HepG2 (cell line): ENCODE measurements at regions not wholly inside any gene's neighbourhood (a gene's known extent, or its start where the extent isn't known, plus 50 kb on each side); places are given as distances from the start of the nearest gene placed in this dataset.

ENCODE experiments used
- ATAC-seq: fragments of 200-7000 bp; cut with Tn5 transposase; 3 replicates; pipeline ENCODE4 v1.9.1; 2020; ENCODE audit warnings: mild to moderate bottlenecking, moderate library complexity
- BruUV-seq: library from RNA; stranded (reverse); fragments of 400-500 nt; replicated peaks from 2 replicates; lab custom pipeline; 2021; lab: Mats Ljungman, UMichigan
- CTCF ChIA-PET: fragments of 300-600 bp; formaldehyde crosslinking; extraction: SDS; loops from one replicate; lab custom pipeline; 2021; ENCODE audit warnings: low total read pairs, inconsistent platforms, low intra/inter-chr PET ratio; lab: Yijun Ruan, JAX
- POLR2A ChIA-PET: fragments of 350-600 bp; sonication (Branson Sonifier 250); formaldehyde crosslinking; loops from one replicate; lab custom pipeline; 2020; ENCODE audit warnings: antibody characterized with exemption, inconsistent platforms; lab: Yijun Ruan, JAX
- DNase-seq: peaks from one replicate; pipeline ENCODE4 v3.0.0-alpha.2; 2015; ENCODE audit warnings: low spot score
- FAIRE-seq: peaks from 3 replicates; lab custom pipeline; 2011; peaks lifted over from hg19 to GRCh38; lab: Jason Lieb, UNC
- H2AFZ ChIP-seq: one replicate; pipeline ENCODE4 v1.6.1; 2011; ENCODE audit warnings: low read length, inconsistent platforms
- H3K27ac ChIP-seq: fragments of 300-600 bp; 3 replicates; pipeline ENCODE4 v1.8.0; 2011; ENCODE audit warnings: mixed run types, mild to moderate bottlenecking, mixed read lengths, low read length, inconsistent platforms; ENCODE audit not compliant: insufficient read depth; ENCODE audit errors: extremely low read length
- H3K27me3 ChIP-seq, 2 experiments: fragments of 200-600 bp in 1 of 2; 2 replicates in 1 of 2; 3 replicates in 1 of 2; pipeline versions ENCODE4 v1.6.0 to v1.8.0; 2011; ENCODE audit warnings: low read length in 2 of 2, mild to moderate bottlenecking in 2 of 2, moderate library complexity in 2 of 2, inconsistent platforms in 1 of 2; ENCODE audit not compliant: insufficient read depth in 2 of 2, control insufficient read depth in 1 of 2
- H3K36me3 ChIP-seq, 2 experiments: fragments of 200-600 bp in 1 of 2; replicated peaks in 1 of 2; 2 replicates in 1 of 2; 3 replicates in 1 of 2; pipeline versions ENCODE4 v1.5.1 to v1.8.0; 2011; ENCODE audit warnings: low read length in 2 of 2, inconsistent platforms in 1 of 2; ENCODE audit not compliant: insufficient read depth in 2 of 2, control insufficient read depth in 1 of 2
- H3K4me1 ChIP-seq: 2 replicates; pipeline ENCODE4 v1.5.1; 2012; ENCODE audit warnings: low read length, inconsistent platforms; ENCODE audit not compliant: insufficient read depth
- H3K4me2 ChIP-seq: 2 replicates; pipeline ENCODE4 v1.6.0; 2011; ENCODE audit warnings: low read depth, low read length, inconsistent platforms
- H3K4me3 ChIP-seq, 3 experiments: fragments of 200-600 bp in 1 of 3; sonication (generic), shearing (Covaris generic) in 1 of 3; replicated peaks in 1 of 3; 2 replicates each; pipeline ENCODE4 v1.5.1; 2011 to 2016; ENCODE audit warnings: low read length in 3 of 3, inconsistent platforms in 2 of 3, low read depth in 2 of 3, mild to moderate bottlenecking in 2 of 3, control low read depth in 1 of 3, mixed read lengths in 1 of 3; ENCODE audit not compliant: insufficient read depth in 1 of 3
- H3K79me2 ChIP-seq: one replicate; pipeline ENCODE4 v1.6.1; 2011; ENCODE audit warnings: low read length, inconsistent platforms; ENCODE audit not compliant: insufficient read depth
- H3K9ac ChIP-seq: 2 replicates; pipeline ENCODE4 v1.6.0; 2011; ENCODE audit warnings: mild to moderate bottlenecking, low read depth, low read length, inconsistent platforms; ENCODE audit not compliant: insufficient read depth
- H3K9me3 ChIP-seq: 2 replicates; pipeline ENCODE4 v1.5.1; 2012; ENCODE audit warnings: mild to moderate bottlenecking, low read length
- H4K20me1 ChIP-seq: 2 replicates; pipeline ENCODE4 v1.6.0; 2011; ENCODE audit warnings: inconsistent platforms, mild to moderate bottlenecking, low read length, moderate library complexity; ENCODE audit not compliant: insufficient read depth
- ARNT ChIP-seq: fragments of 450-650 bp; IDR thresholded peaks from 2 replicates; pipeline ENCODE4 v1.6.1; 2017
- CBFB ChIP-seq: sonication (generic); formaldehyde crosslinking; IDR thresholded peaks from 2 replicates; pipeline ENCODE4 v1.4.0; 2020; ENCODE audit warnings: missing genetic modification reagents
- DMAP1 ChIP-seq: IDR thresholded peaks from 2 replicates; pipeline ENCODE4 v1.6.1; 2016
- DR1 ChIP-seq: sonication (generic); formaldehyde crosslinking; IDR thresholded peaks from 2 replicates; pipeline ENCODE4 v1.8.0; 2021; ENCODE audit warnings: mild to moderate bottlenecking, missing genetic modification reagents, inconsistent platforms
- HNRNPH1 ChIP-seq: fragments of 200-400 bp; formaldehyde crosslinking; optimal IDR thresholded peaks from 2 replicates; pipeline ENCODE3; 2017; ENCODE audit warnings: mild to moderate bottlenecking, low read depth, low read length
- KMT2A ChIP-seq: sonication (generic); formaldehyde crosslinking; IDR thresholded peaks from 2 replicates; pipeline ENCODE4 v1.4.0; 2020; ENCODE audit warnings: missing genetic modification reagents
- MAFK ChIP-seq, 2 experiments: IDR thresholded peaks in 1 of 2; conservative IDR thresholded peaks in 1 of 2; 2 replicates each; pipeline ENCODE4 v1.6.1; 2011; ENCODE audit warnings: improper control_type of control experiment in 2 of 2, low read length in 2 of 2
- SPEN ChIP-seq: sonication (generic); formaldehyde crosslinking; IDR thresholded peaks from 2 replicates; pipeline ENCODE4 v1.5.1; 2020; ENCODE audit warnings: low read depth, mild to moderate bottlenecking, missing genetic modification reagents
- ZBTB46 ChIP-seq: sonication (generic); formaldehyde crosslinking; IDR thresholded peaks from 2 replicates; pipeline ENCODE4 v1.4.0; 2020; ENCODE audit warnings: mild to moderate bottlenecking, missing genetic modification reagents, borderline replicate concordance
- ZNF816 ChIP-seq: sonication (generic); formaldehyde crosslinking; IDR thresholded peaks from 2 replicates; pipeline ENCODE4 v1.8.0; 2022; ENCODE audit warnings: missing genetic modification reagents, mild to moderate bottlenecking, borderline replicate concordance
- ZSCAN31 ChIP-seq: sonication (generic); formaldehyde crosslinking; IDR thresholded peaks from 2 replicates; pipeline ENCODE4 v1.5.0; 2020; ENCODE audit warnings: low read depth, mild to moderate bottlenecking, missing genetic modification reagents
- WGBS: methylation state at CpG from one replicate; pipeline ENCODE4 v1.1.6; 2017; ENCODE audit warnings: low lambda C conversion rate; 5-methylcytosine and 5-hydroxymethylcytosine counted together
- in situ Hi-C: cut with HindIII; loops from 2 replicates; pipeline ENCODE4 v1.10.0; 2017; ENCODE audit warnings: low pct_unique_long_range_greater_than_20kb; ENCODE audit not compliant: extremely low pct_ligation_motif_present
- intact Hi-C: fragments of 100-400 bp; cut with micrococcal nuclease; formaldehyde crosslinking; loops from one replicate; pipeline ENCODE4 v1.10.0; 2022; ENCODE audit not compliant: unreplicated experiment
- TF ChIP-seq, protein P1 (sequence below): sonication (generic); formaldehyde crosslinking; IDR thresholded peaks from 2 replicates; pipeline ENCODE4 v1.4.0; 2020; ENCODE audit warnings: mild to moderate bottlenecking, missing genetic modification reagents
- TF ChIP-seq, protein P2 (sequence below): sonication (generic); formaldehyde crosslinking; IDR thresholded peaks from 2 replicates; pipeline ENCODE4 v1.8.1; 2022; ENCODE audit warnings: low read depth, mild to moderate bottlenecking, missing genetic modification reagents

DNA sequence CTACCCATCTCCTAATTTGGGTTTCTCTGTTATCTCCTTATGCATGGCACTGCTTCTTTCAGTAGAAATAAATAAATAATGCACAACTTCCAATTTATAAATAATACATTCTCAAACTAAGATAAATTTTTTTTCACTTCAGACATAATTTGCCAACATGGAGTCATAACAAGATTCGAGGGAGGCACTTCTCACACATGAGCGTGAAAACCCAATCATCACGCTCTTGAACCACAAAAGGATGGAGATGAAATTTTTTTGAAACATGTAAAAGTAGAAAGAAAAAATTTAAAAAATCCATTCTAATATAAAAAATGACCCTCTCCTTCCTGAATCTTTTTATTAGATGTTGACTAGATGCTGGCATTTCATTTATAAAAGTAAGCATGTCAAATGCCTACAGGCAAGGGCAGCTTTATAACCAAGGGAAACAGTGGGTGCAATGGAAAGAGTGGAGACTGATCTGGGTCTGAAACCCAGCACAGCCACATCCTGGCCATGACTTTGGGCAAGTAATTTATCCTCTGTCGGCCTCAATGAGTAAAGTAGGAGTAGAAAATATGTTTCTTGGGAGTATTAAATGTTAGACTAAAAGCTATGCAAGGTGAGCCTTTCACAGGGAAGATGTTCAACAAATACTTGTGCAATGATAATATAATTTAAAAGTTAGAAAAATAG is 185.0 kb downstream of the STK31 start (continued):
- TF ChIP-seq, protein P1, sequence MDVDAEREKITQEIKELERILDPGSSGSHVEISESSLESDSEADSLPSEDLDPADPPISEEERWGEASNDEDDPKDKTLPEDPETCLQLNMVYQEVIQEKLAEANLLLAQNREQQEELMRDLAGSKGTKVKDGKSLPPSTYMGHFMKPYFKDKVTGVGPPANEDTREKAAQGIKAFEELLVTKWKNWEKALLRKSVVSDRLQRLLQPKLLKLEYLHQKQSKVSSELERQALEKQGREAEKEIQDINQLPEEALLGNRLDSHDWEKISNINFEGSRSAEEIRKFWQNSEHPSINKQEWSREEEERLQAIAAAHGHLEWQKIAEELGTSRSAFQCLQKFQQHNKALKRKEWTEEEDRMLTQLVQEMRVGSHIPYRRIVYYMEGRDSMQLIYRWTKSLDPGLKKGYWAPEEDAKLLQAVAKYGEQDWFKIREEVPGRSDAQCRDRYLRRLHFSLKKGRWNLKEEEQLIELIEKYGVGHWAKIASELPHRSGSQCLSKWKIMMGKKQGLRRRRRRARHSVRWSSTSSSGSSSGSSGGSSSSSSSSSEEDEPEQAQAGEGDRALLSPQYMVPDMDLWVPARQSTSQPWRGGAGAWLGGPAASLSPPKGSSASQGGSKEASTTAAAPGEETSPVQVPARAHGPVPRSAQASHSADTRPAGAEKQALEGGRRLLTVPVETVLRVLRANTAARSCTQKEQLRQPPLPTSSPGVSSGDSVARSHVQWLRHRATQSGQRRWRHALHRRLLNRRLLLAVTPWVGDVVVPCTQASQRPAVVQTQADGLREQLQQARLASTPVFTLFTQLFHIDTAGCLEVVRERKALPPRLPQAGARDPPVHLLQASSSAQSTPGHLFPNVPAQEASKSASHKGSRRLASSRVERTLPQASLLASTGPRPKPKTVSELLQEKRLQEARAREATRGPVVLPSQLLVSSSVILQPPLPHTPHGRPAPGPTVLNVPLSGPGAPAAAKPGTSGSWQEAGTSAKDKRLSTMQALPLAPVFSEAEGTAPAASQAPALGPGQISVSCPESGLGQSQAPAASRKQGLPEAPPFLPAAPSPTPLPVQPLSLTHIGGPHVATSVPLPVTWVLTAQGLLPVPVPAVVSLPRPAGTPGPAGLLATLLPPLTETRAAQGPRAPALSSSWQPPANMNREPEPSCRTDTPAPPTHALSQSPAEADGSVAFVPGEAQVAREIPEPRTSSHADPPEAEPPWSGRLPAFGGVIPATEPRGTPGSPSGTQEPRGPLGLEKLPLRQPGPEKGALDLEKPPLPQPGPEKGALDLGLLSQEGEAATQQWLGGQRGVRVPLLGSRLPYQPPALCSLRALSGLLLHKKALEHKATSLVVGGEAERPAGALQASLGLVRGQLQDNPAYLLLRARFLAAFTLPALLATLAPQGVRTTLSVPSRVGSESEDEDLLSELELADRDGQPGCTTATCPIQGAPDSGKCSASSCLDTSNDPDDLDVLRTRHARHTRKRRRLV (CRISPR knock-in tag): no peak
- TF ChIP-seq DR1 (CRISPR knock-in tag): no peak
- TF ChIP-seq ARNT: no peak
- no peak for TF ChIP-seq KMT2A

- CTCF ChIA-PET: no interaction called here
- no TSS peak for BruUV-seq
Observed at GRCh38 chr7:23895666-23896096, 185.7 kb downstream of the STK31 start.

More at GRCh38 chr7:23895666-23896096, 185.7 kb downstream of the STK31 start:
- Histone ChIP-seq H2AFZ (no peak overlapping the region), H3K4me2 (no peak overlapping the region), H4K20me1 (no peaks in the 10 kb centered on the region), H3K4me3 (no peak overlapping the region), H3K9me3 (no peaks in the 10 kb centered on the region), H3K9ac (no peak overlapping the region), H3K27ac (no peak overlapping the region), H3K36me3 (no peaks in the 10 kb centered on the region), H3K79me2 (no peaks in the 10 kb centered on the region), H3K4me1 (no peaks in the 10 kb centered on the region), H3K27me3 (peaks cover 0 to 5% of the 10 kb centered on the region in 2 experiments; a peak in 2 of 5 replicates)
- no peak for DNase-seq
- TF ChIP-seq DMAP1 (no peak), ZBTB46 (CRISPR knock-in tag) (no peak), SPEN (CRISPR knock-in tag) (no peak), ZSCAN31 (CRISPR knock-in tag) (no peak), ZNF816 (no peak), CBFB (CRISPR knock-in tag) (no peak), MAFK (conservative IDR thresholded peaks at IDR 0.05 in 1 of 2, IDR thresholded peaks at IDR 0.05 in 1 of 2; ENCODE audit: low read length in 2 of 2) (0 out of 4 replicates have a peak, but pooled peaks of 1 of the 2 experiments have one; percentile 19), HNRNPH1 (no peak)
- TF ChIP-seq, protein P2, sequence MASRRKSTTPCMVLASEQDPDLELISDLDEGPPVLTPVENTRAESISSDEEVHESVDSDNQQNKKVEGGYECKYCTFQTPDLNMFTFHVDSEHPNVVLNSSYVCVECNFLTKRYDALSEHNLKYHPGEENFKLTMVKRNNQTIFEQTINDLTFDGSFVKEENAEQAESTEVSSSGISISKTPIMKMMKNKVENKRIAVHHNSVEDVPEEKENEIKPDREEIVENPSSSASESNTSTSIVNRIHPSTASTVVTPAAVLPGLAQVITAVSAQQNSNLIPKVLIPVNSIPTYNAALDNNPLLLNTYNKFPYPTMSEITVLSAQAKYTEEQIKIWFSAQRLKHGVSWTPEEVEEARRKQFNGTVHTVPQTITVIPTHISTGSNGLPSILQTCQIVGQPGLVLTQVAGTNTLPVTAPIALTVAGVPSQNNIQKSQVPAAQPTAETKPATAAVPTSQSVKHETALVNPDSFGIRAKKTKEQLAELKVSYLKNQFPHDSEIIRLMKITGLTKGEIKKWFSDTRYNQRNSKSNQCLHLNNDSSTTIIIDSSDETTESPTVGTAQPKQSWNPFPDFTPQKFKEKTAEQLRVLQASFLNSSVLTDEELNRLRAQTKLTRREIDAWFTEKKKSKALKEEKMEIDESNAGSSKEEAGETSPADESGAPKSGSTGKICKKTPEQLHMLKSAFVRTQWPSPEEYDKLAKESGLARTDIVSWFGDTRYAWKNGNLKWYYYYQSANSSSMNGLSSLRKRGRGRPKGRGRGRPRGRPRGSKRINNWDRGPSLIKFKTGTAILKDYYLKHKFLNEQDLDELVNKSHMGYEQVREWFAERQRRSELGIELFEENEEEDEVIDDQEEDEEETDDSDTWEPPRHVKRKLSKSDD (CRISPR knock-in tag): no peak
- ATAC-seq: no peak
- in situ Hi-C loops (no loop called here), intact Hi-C loops (no loop called here)
- FAIRE-seq: no peak
- WGBS: 4% methylated on average over 6 of the region's 6 CpGs
- POLR2A ChIA-PET: no interaction called here
